ENCODE measurements at regions not wholly inside any gene's neighbourhood (a gene's known extent, or its start where the extent isn't known, plus 50 kb on each side); places are given as distances from the start of the nearest gene placed in this dataset.

- TF ChIP-seq CTCF (IDR thresholded peaks at IDR 0.05) = no peak
- TF ChIP-seq EZH2 (IDR thresholded peaks at IDR 0.05; ENCODE audit: borderline replicate concordance, insufficient read depth, low read depth, low read length, poor library complexity, severe bottlenecking) = no peak
These were observed 338.8 kb downstream of the MYCN start for GRCh38 chr2:16279201-16279570.

Measured in B cell (primary cell).